K562 (cell line): ENCODE measurements at regions not wholly inside any gene's neighbourhood (a gene's known extent, or its start where the extent isn't known, plus 50 kb on each side); places are given as distances from the start of the nearest gene placed in this dataset.

Experiments used
- ATAC-seq: fragments of 200-7000 bp; cut with Tn5 transposase; 3 replicates; pipeline ENCODE4 v1.9.1; 2020; ENCODE audit warnings: moderate library complexity
- BruUV-seq: library from RNA; stranded (reverse); fragments of 400-500 nt; replicated peaks from 2 replicates; lab custom pipeline; 2021; lab: Mats Ljungman, UMichigan
- CTCF ChIA-PET: fragments of 300-600 bp; formaldehyde crosslinking; extraction: SDS; loops from one replicate; lab custom pipeline; 2021; ENCODE audit warnings: low intra/inter-chr PET ratio; lab: Yijun Ruan, JAX
- POLR2A ChIA-PET: fragments of 300-600, 350-650 bp; sonication (Branson Sonifier 250); formaldehyde crosslinking; extraction: SDS; loops from one replicate; lab custom pipeline; 2021; ENCODE audit warnings: antibody characterized with exemption, inconsistent platforms; lab: Yijun Ruan, JAX
- DNase-seq, 4 experiments: peaks; one replicate each; pipeline versions ENCODE4 v3.0.0 to v3.0.0-alpha.2; 2011 to 2018; ENCODE audit warnings: low spot score in 3 of 4, mixed read lengths in 3 of 4; ENCODE audit errors: extremely low read depth in 1 of 4
- FAIRE-seq: peaks from 2 replicates; lab custom pipeline; 2011; peaks lifted over from hg19 to GRCh38; lab: Jason Lieb, UNC
- H2AFZ ChIP-seq: 2 replicates; pipeline ENCODE4 v1.6.0; 2011; ENCODE audit warnings: low read depth, low read length, control low read depth, inconsistent platforms
- H3K27ac ChIP-seq: fragments of 200-600 bp; 3 replicates; pipeline ENCODE4 v1.8.0; 2011; ENCODE audit warnings: low read depth, mild to moderate bottlenecking, control low read depth, inconsistent platforms, low read length, moderate library complexity, mixed read lengths; ENCODE audit errors: extremely low read depth
- H3K27me3 ChIP-seq, 2 experiments: fragments of 300-600 bp in 1 of 2; 2 replicates in 1 of 2; 3 replicates in 1 of 2; pipeline versions ENCODE4 v1.6.0 to v1.8.0; 2011; ENCODE audit warnings: inconsistent platforms in 2 of 2, low read length in 2 of 2, mild to moderate bottlenecking in 1 of 2, mixed read lengths in 1 of 2, moderate library complexity in 1 of 2; ENCODE audit not compliant: control insufficient read depth in 2 of 2, insufficient read depth in 2 of 2
- H3K36me3 ChIP-seq: fragments of 300-600 bp; 3 replicates; pipeline ENCODE4 v1.8.0; 2011; ENCODE audit warnings: mild to moderate bottlenecking, low read length, inconsistent platforms; ENCODE audit not compliant: control insufficient read depth, insufficient read depth
- H3K4me1 ChIP-seq, 2 experiments: fragments of 200-600 bp in 1 of 2; replicated peaks in 1 of 2; 2 replicates in 1 of 2; 3 replicates in 1 of 2; pipeline versions ENCODE4 v1.5.1 to v1.8.0; 2011; ENCODE audit warnings: inconsistent platforms in 2 of 2, low read length in 2 of 2, mild to moderate bottlenecking in 1 of 2, mixed read lengths in 1 of 2, moderate library complexity in 1 of 2; ENCODE audit not compliant: control insufficient read depth in 2 of 2, insufficient read depth in 2 of 2
- H3K4me2 ChIP-seq: 2 replicates; pipeline ENCODE4 v1.6.1; 2011; ENCODE audit warnings: low read length, control low read depth, inconsistent platforms, mixed read lengths; ENCODE audit not compliant: insufficient read depth
- H3K4me3 ChIP-seq: fragments of 200-600 bp; sonication (generic), shearing (Covaris generic); 2 replicates; pipeline ENCODE4 v1.5.1; 2016; ENCODE audit warnings: control low read depth, inconsistent platforms
- H3K79me2 ChIP-seq: fragments of 200-600 bp; 3 replicates; pipeline ENCODE4 v1.8.0; 2011; ENCODE audit warnings: low read length, inconsistent platforms; ENCODE audit not compliant: control insufficient read depth, insufficient read depth
- H3K9ac ChIP-seq, 2 experiments: 2 replicates each; pipeline versions ENCODE4 v1.6.0 to v1.6.1; 2011; ENCODE audit warnings: low read depth in 2 of 2, low read length in 2 of 2, control low read depth in 1 of 2, inconsistent platforms in 1 of 2, mild to moderate bottlenecking in 1 of 2, mixed read lengths in 1 of 2; ENCODE audit not compliant: insufficient read depth in 1 of 2
- H3K9me1 ChIP-seq: one replicate; pipeline ENCODE4 v1.6.0; 2011; ENCODE audit warnings: inconsistent platforms, mild to moderate bottlenecking, low read length, moderate library complexity; ENCODE audit not compliant: control insufficient read depth, insufficient read depth
- H3K9me3 ChIP-seq: replicated peaks from 2 replicates; pipeline ENCODE4 v1.5.1; 2011; ENCODE audit warnings: low read depth, low read length, inconsistent platforms; ENCODE audit not compliant: control insufficient read depth, insufficient read depth
- H4K20me1 ChIP-seq: replicated peaks from 2 replicates; pipeline ENCODE4 v1.6.1; 2011; ENCODE audit warnings: low read length, inconsistent platforms, mixed read lengths; ENCODE audit not compliant: control insufficient read depth, insufficient read depth
- ARHGAP35 ChIP-seq: fragments of 450-650 bp; IDR thresholded peaks from 2 replicates; pipeline ENCODE4 v1.6.1; 2018; ENCODE audit not compliant: partially characterized antibody
- ATF1 ChIP-seq, 2 experiments: fragments of 450-650 bp in 1 of 2; IDR thresholded peaks; 2 replicates each; pipeline ENCODE4 v1.6.1; 2016; ENCODE audit warnings: missing compliant biosample characterization in 1 of 2, missing genetic modification characterization in 1 of 2
- ATF2 ChIP-seq: sonication (generic); formaldehyde crosslinking; IDR thresholded peaks from 2 replicates; pipeline ENCODE4 v1.8.1; 2022; ENCODE audit warnings: missing genetic modification reagents
- CEBPG ChIP-seq, 3 experiments: fragments of 200-800 bp in 1 of 3; sonication (Bioruptor generic) in 1 of 3; sonication (generic) in 1 of 3; formaldehyde crosslinking in 1 of 3; IDR thresholded peaks in 2 of 3; conservative IDR thresholded peaks in 1 of 3; 2 replicates each; pipeline versions ENCODE4 v1.6.1 to v1.8.0; 2016 to 2022; ENCODE audit warnings: missing compliant biosample characterization in 2 of 3, missing genetic modification characterization in 2 of 3, mild to moderate bottlenecking in 1 of 3, missing genetic modification reagents in 1 of 3
- EHMT2 ChIP-seq: fragments of 450-650 bp; IDR thresholded peaks from 2 replicates; pipeline ENCODE4 v1.6.1; 2018; ENCODE audit warnings: antibody characterized with exemption
- HDAC2 ChIP-seq: fragments of 450-650 bp; IDR thresholded peaks from 2 replicates; pipeline ENCODE4 v1.6.1; 2016; ENCODE audit warnings: mild to moderate bottlenecking
- HIVEP1 ChIP-seq: fragments of 250-450 bp; sonication (Bioruptor Pico); IDR thresholded peaks from 2 replicates; pipeline ENCODE4 v1.4.0; 2020; ENCODE audit warnings: mild to moderate bottlenecking
- PRDM10 ChIP-seq: fragments of 450-650 bp; IDR thresholded peaks from 2 replicates; pipeline ENCODE4 v1.6.1; 2018; ENCODE audit not compliant: partially characterized antibody
- PREB ChIP-seq: sonication (generic); formaldehyde crosslinking; IDR thresholded peaks from 2 replicates; pipeline ENCODE4 v1.8.1; 2023; ENCODE audit warnings: mild to moderate bottlenecking, missing genetic modification reagents
- RBM15 ChIP-seq: fragments of 200-400 bp; formaldehyde crosslinking; IDR thresholded peaks from 2 replicates; pipeline ENCODE4 v1.6.1; 2018; ENCODE audit warnings: mild to moderate bottlenecking, low read length, moderate library complexity; ENCODE audit not compliant: insufficient read depth
- RBM25 ChIP-seq: fragments of 200-400 bp; formaldehyde crosslinking; IDR thresholded peaks from 2 replicates; pipeline ENCODE4 v1.6.1; 2018; ENCODE audit warnings: low read length, low read depth, moderate library complexity; ENCODE audit not compliant: severe bottlenecking
- RNF219 ChIP-seq: fragments of 250-450 bp; sonication (Bioruptor Pico); IDR thresholded peaks from 2 replicates; pipeline ENCODE4 v1.5.0; 2022; ENCODE audit warnings: mild to moderate bottlenecking
- ZBTB8A ChIP-seq: fragments of 450-650 bp; IDR thresholded peaks from 2 replicates; pipeline ENCODE4 v1.6.1; 2018; ENCODE audit warnings: mild to moderate bottlenecking, moderate library complexity; ENCODE audit not compliant: partially characterized antibody
- WGBS: fragments of 100-300 bp; shearing (Covaris generic); methylation state at CpG from one replicate; pipeline ENCODE4 v1.1.6; 2016; ENCODE audit warnings: low coverage, mixed read lengths; ENCODE audit not compliant: insufficient coverage; ENCODE audit errors: missing lambda C conversion rate; 5-methylcytosine and 5-hydroxymethylcytosine counted together
- in situ Hi-C: fragments of 300-500 bp; cut with MboI; formaldehyde crosslinking; loops from 4 replicates; pipeline ENCODE4 v1.15.0; 2018; ENCODE audit warnings: inconsistent platforms, mixed read lengths
- intact Hi-C: fragments of 100-400 bp; cut with micrococcal nuclease; formaldehyde crosslinking; loops from 2 replicates; pipeline ENCODE4 v1.14.2; 2022

GRCh38 chr5:171513591-171513990 lies 94.1 kb downstream of the FGF18 start:
- Histone ChIP-seq H3K4me1 (no peaks in the 10 kb centered on the region), H3K4me2 (no peak overlapping the region), H3K79me2 (no peaks in the 10 kb centered on the region), H3K4me3 (no peak overlapping the region), H3K27me3 (peaks cover 20 to 62% of the 10 kb centered on the region in 2 experiments; a peak in 4 of 5 replicates), H3K36me3 (no peaks in the 10 kb centered on the region), H3K27ac (no peak overlapping the region), H3K9ac (no peak overlapping the region), H3K9me3 (no peaks in the 10 kb centered on the region), H3K9me1 (no peaks in the 10 kb centered on the region), H4K20me1 (no peaks in the 10 kb centered on the region; the same call in 1 of the 2 replicates), H2AFZ (no peak overlapping the region)
- intact Hi-C loops, result no loop called here
- DNase-seq (no peak), FAIRE-seq (no peak), ATAC-seq (no peak)
- ChIA-PET CTCF (no interaction called here), POLR2A (interaction anchor here (1.0 kb wide), 1 partner anchor 19 kb away, joined by 3 read pairs; no protein-coding TSS in a partner anchor)
- BruUV-seq, result no TSS peak
- in situ Hi-C loops, result no loop called here
- WGBS, result 4% methylated on average over 2 of the region's 2 CpGs
- TF ChIP-seq PRDM10 (no peak), HIVEP1 (no peak), RBM25 (no peak), PREB (CRISPR knock-in tag) (no peak), ATF1 (CRISPR knock-in tag; IDR thresholded peaks at IDR 0.05) (no peak), ATF1 (tag; IDR thresholded peaks at IDR 0.05) (no peak), RNF219 (CRISPR knock-in tag) (no peak), EHMT2 (no peak), ZBTB8A (no peak), ATF2 (no peak), CEBPG (CRISPR knock-in tag; IDR thresholded peaks at IDR 0.05) (no peak), CEBPG (tag; conservative IDR thresholded peaks at IDR 0.05 in 1 of 2, IDR thresholded peaks at IDR 0.05 in 1 of 2) (no peak), RBM15 (no peak), HDAC2 (no peak), ARHGAP35 (no peak)
